GM18517 (cell line): ENCODE measurements at regions not wholly inside any gene's neighbourhood (a gene's known extent, or its start where the extent isn't known, plus 50 kb on each side); places are given as distances from the start of the nearest gene placed in this dataset.
"Not testable (repeated sequence)": the region's sequence is repeated elsewhere in the genome, so short reads cannot be mapped to it uniquely, and the experiment has no call there.

Experiments
- ATAC-seq: cut with Tn5 transposase; IDR thresholded peaks from one replicate; pipeline ENCODE4 v1.9.1; 2021; ENCODE audit warnings: mild to moderate bottlenecking, moderate library complexity; ENCODE audit not compliant: unreplicated experiment

DNA sequence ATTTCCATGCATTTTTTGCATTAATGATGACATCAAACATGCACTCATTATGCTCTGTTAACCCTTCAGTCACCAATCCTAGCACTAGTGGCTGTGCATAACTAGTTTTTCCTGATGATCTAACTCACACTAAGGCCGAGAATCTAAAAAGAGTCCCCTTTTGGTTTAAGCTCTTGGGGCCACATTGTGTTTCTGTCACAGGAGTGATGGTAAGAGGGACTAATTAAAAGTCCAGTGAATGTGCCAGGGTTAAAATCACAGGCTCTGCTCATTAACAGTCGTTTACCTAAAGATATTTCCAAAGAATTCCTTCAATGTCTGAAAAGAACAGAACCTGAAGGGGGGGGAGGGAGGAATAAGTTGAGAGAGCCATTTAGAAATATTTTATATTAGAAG, 359.0 kb upstream of the ANKRD30A start:
- ATAC-seq = no peak

DNA sequence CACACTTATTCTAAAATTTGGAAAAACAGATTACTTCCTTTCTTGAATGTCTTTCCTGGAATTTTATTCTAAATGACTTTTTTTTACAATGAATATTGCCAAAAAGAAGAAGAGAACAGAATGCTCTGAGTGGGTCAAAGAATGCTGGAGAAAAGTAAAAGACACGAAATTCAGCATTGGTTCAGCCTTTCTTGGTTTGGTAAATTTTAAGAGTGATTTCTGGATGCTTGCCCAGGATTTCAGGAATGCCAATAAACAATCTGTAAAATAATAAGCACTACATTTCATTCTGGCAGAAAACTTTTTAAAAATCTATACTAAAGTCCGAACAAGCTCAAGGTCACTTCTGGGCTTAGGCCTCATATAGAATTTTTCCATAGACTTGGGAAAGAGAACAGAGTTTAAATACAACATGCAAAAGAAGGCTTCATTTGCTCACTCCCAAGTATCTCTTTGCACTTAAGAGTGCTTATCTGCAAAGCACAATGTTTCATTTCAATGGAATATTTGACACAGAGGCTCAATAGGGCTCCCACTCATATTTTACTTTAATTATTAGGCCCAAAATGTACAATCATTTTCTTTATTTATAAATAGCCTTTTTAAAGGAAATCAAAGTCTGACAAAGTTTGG, 359.5 kb upstream of the ANKRD30A start:
- ATAC-seq = no peak

DNA sequence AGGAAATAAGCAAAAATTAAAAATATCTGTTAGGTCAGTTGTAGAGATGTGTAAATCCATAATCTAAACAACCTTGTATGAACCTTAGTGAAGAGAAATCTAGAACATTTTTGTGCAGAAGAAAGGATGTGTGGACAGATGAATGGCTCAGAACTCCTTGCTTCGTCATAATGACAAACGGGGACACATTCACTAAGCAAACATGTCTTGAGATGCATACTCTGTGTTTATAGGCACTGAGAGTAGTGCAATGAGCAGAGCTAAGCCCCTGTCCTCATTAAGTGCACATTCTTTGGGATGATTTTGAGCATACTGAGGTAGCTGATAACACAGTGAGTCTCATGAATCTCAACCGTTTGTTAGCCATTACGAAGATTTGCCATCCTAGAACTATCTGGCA, 360.6 kb upstream of the ANKRD30A start:
- ATAC-seq = no peak

DNA sequence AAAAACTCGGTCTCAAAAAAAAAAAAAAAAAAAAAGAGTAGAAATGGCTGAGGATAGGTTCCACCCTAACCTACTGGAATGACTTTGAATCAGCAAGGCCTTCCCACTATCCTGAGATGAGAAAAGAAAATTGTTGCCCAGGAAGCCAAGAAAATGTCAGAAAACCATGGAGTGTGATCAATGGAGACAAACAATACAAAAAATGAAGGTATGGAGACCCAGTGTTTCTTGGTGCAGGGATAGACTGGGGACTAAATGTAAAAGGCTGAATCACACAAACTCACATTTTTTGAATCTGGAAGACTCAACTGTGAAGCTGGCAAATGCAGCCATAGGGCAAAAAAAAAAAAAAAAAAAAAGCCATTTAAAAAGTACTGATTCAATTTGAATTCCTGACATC, 364.3 kb upstream of the ANKRD30A start:
- no peak for ATAC-seq

DNA sequence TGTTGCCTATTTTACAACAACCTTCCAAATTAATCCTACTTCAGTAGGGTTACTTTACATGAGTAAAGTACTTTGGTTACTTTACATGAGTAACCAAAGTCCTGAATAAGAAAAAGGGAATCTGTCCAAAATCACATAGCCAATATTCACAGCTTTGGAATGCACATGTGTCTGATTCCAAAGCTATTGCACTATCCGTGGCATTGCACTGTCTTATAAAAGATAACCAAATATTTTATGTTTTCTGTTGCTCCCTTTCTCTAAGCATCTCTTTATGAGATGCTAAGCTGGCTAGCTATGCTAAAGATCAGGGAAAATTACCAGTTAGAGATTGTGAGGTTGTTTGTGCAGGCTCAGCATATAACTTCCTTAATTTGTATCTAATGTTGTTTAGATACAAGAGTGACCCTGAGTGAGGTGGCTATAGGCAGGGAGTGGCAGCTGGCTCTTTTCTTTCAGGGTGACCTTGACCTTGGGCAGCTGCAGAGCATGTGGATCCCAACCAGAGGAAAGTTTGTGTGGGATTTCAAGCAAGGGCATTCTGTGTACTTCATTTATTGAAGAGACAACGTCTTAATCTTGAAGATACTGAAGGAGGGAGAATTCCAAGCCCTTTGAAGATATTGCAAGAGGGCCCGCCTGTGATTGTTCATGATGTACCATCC, 366.1 kb upstream of the ANKRD30A start:
- no peak for ATAC-seq

DNA sequence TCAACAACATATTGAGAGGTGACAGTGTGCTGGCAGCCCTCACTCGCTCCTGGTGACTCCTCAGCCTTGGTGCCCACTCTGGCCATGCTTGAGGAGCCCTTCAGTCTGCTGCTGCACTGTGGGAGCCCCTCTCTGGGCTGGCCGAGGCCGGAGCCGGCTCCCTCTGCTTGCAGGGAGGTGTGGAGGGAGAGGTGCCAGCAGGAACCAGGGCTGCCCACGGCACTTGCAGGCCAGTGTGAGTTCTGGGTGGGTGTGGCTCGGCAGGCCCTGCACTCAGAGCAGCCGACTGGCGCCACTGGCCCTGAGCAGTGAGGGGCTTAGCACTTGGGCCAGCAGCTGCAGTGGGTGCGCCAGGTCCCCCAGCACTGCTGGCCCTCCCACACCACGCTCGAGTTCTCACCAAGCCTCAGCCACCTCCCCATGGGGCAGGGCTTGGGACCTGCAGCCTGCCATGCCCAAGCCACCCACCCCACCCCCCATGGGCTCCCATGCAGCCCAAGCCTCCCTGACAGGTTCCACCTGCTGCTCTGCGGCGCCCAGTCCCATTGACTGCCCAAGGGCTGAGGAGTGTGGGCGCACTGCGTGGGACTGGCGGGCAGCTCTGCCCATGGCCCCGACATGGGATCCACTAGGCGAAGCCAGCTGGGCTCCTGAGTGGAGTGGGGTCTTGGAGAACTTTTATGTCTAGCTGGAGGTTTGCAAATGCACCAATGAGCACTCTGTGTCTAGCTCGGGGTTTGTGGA, 377.1 kb upstream of the ANKRD30A start:
- no peak for ATAC-seq

DNA sequence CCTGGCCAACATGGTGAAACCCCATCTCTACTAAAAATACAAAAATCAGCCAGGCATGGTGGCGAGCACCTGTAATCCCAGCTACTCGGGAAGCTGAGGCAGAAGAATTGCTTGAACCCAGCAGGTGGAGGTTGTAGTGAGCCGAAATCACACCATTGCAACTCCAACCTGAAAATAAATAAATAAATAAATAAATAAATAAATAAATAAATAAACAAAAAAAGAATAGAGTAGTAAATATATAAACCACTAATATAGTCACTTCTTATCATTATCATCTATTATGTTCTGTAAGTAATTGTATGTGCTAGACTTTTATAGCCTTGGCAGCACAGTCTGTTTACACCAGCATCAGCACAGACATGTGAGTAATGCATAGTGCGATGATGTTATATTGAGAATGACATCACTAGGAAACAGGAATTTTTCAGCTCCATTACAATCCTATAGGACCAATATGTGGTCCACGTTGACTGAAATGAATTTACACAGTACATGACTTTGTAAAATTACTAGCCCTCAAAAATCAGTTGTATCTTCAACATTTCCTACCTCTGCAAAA, 385.4 kb upstream of the ANKRD30A start:
- no peak for ATAC-seq

DNA sequence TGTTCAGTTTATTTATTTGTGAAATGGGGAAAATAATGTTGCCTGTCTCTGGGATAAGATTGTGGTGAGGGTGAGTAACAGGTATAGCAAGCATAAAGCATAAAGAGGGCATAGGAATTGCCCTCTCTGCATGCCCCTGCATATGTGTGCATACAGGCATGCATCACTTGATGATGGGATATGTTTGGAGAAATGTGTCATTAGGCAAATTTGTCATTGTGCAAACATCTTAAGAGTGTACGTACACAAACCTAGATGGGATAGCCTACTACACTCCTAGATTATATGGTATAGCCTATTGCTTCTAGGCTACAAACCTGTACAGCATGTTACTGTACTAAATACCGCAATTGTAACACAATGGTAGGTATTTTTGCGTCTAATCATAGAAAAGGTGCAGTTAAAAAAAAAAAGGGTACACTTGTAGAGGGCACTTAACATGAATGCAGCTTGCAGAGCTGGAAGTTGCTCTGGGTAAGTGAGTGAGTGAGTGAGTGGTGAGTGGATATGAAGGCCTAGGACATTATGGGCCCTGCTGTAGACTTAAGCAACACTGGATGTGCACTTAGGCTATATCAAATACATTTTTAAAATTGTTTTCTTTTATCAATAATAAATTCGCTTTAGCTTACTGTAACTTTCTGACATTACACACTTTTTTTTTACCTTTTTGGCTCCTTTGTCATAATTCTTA, 386.5 kb upstream of the ANKRD30A start:
- ATAC-seq = no peak

DNA sequence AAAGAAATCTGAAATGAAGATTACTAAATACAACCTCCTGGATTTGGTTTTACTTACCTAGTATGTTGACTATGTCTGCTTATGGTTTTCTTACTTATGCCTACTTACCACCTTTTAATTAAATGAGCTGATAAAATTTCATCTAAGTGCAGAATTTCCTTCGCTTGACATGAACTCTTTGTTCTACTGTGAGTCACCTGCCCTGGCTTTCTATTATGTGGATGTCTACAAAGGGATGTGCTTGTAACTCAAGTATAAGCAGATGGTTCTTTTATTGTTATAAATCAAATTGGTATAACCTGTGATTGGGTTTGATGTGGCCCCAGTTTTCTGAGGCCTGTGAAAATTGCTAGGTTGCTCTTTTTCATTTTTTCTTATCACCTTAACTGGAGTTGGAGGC, 389.1 kb upstream of the ANKRD30A start:
- ATAC-seq = no peak

DNA sequence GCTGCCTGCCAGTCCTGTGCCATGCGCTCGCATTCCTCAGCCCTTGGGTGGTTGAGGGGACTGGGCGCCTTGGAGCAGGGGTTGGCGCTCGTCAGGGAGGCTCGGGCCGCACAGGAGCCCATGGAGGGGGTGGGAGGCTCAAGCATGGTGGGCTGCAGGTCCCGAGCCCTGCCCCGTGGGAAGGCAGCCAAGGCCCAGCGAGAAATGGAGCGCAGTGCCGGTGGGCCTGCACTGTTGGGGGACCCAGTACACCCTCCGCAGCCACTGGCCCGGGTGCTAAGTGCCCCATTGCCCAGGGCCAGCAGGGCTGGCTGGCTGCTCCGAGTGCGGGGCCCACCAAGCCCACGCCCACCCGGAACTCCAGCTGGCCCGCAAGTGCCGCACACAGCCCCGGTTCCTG, 390.8 kb upstream of the ANKRD30A start:
- ATAC-seq = not testable (repeated sequence)

DNA sequence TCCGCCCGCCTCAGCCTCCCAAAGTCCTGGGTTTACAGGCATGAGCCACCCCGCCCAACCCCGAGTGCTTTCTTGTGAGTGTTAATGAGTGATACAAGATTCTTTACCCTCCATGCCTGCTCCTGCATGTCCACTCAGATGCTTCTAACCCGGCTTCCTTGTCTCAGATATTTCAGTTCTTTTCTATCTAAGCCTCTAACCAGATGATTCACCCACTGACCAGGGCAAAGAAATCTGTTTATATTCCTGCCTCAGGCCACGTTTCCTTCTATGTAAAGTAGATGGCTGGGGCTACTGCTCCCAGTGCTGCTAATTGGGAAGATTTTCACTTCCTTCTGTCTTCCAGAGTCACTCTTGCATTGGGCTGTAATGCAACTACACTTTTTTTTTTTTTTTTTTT, 395.1 kb upstream of the ANKRD30A start:
- no peak for ATAC-seq

DNA sequence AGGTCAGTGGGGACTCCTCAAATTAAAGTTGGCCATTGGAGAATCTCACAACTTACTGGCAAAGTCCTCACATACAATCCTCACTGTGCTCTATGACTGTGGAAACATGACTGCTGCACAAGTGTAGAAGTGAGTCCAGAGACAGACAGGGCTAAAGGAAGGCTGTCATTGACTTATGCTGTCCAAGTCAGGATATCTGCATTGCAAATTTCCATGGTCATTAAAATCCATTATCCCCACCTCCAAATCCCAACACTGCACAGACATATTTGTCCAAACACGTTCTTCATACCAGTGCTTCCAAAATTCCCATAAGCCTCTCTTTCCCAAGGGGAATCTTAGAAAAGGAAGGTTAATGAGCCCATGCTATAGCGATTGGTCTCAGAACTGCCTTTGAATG, 396.8 kb upstream of the ANKRD30A start:
- no peak for ATAC-seq

DNA sequence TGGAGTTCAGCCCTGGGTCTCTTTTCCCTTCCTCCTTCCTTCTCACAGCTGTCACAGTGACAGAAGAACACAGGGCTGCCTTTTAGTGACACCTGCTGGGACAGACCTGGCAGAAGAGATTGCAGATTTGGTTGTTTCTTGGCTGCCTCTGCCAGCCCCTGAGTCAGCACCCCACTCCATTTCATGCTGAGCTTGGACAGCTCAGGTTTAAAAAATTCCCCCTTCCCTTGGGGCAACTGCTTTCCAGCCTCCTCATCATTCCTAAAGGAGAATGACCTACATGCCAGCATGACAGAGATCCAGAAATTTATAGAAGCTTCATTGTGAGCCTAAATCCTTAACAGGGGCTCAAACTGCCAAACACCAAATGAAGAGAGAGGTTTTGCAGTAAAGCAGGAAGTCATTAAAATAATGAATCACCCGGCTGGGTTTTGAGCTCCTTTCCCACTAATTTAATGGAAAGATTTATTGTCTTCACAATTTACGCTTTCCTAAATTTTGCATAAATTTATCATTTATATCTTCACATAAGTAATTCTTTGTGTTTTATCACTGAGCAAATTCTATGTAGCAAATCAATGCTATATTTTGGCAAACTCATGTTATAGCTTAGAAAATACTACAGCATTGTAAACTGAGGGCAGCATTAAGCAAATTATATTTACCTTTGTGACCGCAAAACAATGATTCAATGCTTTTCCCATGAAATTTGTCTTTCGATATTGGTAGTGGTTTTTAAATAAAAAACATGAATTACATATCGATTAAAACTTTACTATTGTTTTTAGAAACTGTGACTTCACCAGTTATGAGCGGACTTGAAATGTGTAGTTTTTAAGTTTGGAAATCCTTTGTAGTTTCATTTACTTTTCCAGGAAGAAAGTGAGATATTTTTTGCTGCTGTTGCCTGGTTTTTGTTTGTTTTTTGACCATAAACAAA, 399.5 kb upstream of the ANKRD30A start:
- no peak for ATAC-seq

DNA sequence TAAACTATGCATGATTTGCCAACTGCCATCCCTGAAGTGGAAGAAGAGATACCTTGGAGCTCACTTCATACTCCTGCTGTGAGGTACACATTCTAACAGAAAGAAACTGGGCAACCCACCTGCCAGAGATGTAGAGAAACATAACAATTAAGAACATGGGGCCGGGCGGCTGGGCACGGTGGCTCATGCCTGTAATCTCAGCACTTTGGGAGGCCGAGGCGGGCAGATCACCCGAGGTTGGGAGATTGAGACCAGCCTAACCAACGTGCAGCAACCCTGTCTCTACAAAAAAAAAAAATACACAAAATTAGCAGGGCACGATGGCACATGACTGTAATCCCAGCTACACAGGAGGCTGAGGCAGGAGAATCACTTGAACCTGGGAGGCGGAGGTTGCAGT, 402.6 kb upstream of the ANKRD30A start:
- no peak for ATAC-seq

DNA sequence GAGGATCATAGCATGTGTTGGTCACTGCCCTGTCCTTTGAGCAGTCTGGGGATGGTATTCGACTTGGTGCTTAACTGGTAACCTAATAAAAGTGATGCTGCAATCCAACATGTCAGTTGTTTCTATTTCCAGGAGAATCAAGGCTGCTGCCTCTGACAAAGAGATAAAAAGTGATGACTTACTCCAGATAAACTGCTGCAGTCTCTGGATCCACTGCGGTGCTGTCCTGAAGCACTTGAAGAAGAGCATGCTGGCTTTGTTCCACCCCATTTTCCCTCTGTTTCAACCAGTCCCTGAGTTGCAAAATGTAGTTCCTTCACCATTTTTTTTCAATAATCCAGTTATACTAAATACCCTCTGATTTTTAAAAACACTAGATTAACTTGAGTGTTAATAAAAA, 403.5 kb upstream of the ANKRD30A start:
- no peak for ATAC-seq

DNA sequence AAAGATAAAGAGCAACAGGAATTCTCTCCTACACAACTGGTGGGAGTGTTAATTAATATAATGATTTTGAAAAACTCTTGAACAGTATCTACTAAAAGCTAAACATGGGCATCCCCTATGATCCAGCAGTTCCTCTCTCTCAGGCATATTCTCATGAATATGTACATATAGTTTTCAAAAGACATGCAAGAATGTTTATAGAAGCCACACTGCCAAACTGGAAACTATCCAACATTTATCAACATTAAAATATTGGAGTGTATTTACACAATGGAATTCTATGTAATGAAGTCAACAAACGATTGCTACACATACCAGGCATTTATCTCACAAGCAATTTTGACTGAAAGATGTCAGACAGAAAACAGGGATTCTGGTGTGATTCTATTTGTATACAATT, 404.5 kb upstream of the ANKRD30A start:
- ATAC-seq = no peak

DNA sequence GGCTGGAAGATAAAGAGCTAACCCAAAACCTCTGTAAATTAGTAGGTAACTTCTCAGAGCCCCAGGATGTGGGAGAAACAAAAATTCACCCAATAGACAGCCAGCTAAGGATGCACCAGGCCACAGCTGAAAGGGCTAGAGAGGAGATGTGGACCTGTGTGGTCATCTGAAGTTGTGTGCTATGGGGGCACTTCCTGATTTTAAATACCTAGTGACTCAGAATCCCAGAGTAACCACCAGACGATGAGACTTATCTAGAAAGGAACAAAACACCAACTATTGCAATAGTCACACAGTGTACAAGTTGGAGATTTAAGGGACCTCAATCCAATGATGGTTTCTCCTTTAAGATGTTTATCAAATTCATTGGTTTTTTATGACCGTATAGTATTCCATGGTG, 408.3 kb upstream of the ANKRD30A start:
- no peak for ATAC-seq

DNA sequence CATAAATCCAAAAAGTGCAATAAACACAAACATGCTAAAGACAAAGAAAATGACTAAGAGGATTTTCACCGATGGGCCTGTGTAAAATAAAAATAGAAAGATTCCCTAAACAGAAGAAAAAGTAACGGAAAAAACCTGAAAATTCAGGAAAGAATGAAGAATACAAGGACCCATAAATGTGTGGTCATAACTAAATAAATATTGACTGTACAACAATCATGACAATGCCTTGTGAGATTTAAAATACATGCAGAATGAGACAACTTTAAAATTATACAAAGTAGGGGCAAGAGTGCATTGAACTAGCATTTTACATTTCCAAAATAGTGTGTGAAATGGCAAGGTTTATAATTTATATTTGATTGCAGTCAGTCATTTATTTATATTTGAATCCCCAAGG, 409.1 kb upstream of the ANKRD30A start:
- no peak for ATAC-seq

DNA sequence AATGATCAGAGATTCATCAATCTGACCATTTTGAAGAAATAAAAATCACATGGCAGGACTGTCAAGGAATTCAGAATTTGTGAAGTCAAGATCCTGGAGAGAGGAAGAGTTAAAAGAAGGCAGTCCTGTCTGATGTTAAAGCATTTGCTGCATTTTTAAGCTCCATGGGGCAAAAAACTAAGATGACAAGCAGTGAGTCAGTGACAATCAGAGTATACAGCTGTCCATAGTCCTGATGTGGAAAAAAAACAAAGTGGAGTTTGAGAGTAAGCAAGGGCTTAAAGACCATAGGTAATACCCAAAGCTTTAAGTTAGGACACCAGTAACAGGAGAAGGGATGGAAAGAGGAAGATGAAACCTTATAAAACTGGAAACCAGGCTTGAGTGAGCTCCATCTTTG, 412.7 kb upstream of the ANKRD30A start:
- no peak for ATAC-seq

DNA sequence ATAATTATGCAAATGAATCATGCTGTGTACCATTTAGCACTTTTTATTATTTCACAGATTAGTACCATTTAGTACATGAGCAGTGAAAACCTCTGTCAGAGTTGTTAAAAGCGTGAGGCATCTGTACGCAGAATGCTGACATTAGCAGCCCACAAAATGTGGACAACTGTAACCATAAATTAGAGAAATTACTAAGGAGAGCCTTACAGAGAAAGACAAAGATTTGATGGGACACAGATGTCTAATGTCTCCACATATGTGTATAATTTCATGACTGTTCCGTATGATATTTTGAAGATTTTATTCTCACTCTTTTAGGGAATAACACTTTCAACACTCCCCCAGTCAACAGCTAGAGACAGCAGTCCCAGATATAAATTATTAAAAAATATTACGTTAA, 414.0 kb upstream of the ANKRD30A start:
- no peak for ATAC-seq
